MCF 10A (cell line): ENCODE measurements at regions not wholly inside any gene's neighbourhood (a gene's known extent, or its start where the extent isn't known, plus 50 kb on each side); places are given as distances from the start of the nearest gene placed in this dataset.

Experiments
- BruUV-seq: library from RNA; stranded (reverse); fragments of 400-500 nt; replicated peaks from 2 replicates; lab custom pipeline; 2021; lab: Mats Ljungman, UMichigan
- CTCF ChIA-PET: fragments of 300-600 bp; sonication (Branson Sonifier 250); formaldehyde crosslinking; extraction: SDS; loops from one replicate; lab custom pipeline; 2021; ENCODE audit warnings: antibody characterized with exemption, inconsistent platforms; lab: Yijun Ruan, JAX
- POLR2A ChIA-PET: fragments of 300-600, 350-650 bp; sonication (Branson Sonifier 250); formaldehyde crosslinking; extraction: SDS; loops from one replicate; lab custom pipeline; 2020; ENCODE audit warnings: antibody characterized with exemption, inconsistent platforms; lab: Yijun Ruan, JAX
- DNase-seq: peaks from one replicate; pipeline ENCODE4 v3.0.0-alpha.2; 2018; ENCODE audit not compliant: unreplicated experiment
- H3K27ac Mint-ChIP-seq: one replicate; pipeline ENCODE4 v1.8.0; 2022; ENCODE audit warnings: mild to moderate bottlenecking, low read depth, mixed read lengths; ENCODE audit not compliant: unreplicated experiment
- H3K27me3 Mint-ChIP-seq: one replicate; pipeline ENCODE4 v1.8.0; 2022; ENCODE audit warnings: mixed read lengths; ENCODE audit not compliant: insufficient read depth, unreplicated experiment
- H3K36me3 Mint-ChIP-seq: one replicate; pipeline ENCODE4 v1.8.0; 2022; ENCODE audit warnings: mild to moderate bottlenecking, moderate library complexity, mixed read lengths; ENCODE audit not compliant: insufficient read depth, unreplicated experiment
- H3K4me1 Mint-ChIP-seq: one replicate; pipeline ENCODE4 v1.8.0; 2022; ENCODE audit warnings: mixed read lengths; ENCODE audit not compliant: insufficient read depth, unreplicated experiment
- H3K4me3 Mint-ChIP-seq: one replicate; pipeline ENCODE4 v1.8.0; 2022; ENCODE audit warnings: mild to moderate bottlenecking, moderate library complexity, mixed read lengths; ENCODE audit not compliant: unreplicated experiment
- H3K9me3 Mint-ChIP-seq: one replicate; pipeline ENCODE4 v1.8.0; 2022; ENCODE audit warnings: mixed read lengths; ENCODE audit not compliant: unreplicated experiment
- CTCF ChIP-seq: fragments of 200-600 bp; IDR thresholded peaks from one replicate; pipeline ENCODE4 v1.8.0; 2022; ENCODE audit warnings: antibody characterized with exemption, mild to moderate bottlenecking; ENCODE audit not compliant: unreplicated experiment
- intact Hi-C: fragments of 100-400 bp; cut with micrococcal nuclease; formaldehyde crosslinking; loops from 2 replicates; pipeline ENCODE4 v1.14.1; 2022

- H3K4me1 Mint-ChIP-seq, result no peaks in the 10 kb centered on the region
- DNase-seq, result peak; percentile 79
- no peak overlapping the region for H3K27ac Mint-ChIP-seq
- intact Hi-C loops, result no loop called here
- no peaks in the 10 kb centered on the region for H3K9me3 Mint-ChIP-seq
- no peaks in the 10 kb centered on the region for H3K36me3 Mint-ChIP-seq
- TF ChIP-seq CTCF, result no peak
- H3K4me3 Mint-ChIP-seq, result no peak overlapping the region
- BruUV-seq, result no TSS peak
- ChIA-PET POLR2A (no interaction called here), CTCF (interaction anchor here (0.9 to 1.2 kb wide), 5 partner anchors 11 to 192 kb away, joined by 3 to 6 read pairs (median 3); no protein-coding TSS in a partner anchor)
- H3K27me3 Mint-ChIP-seq, result peaks cover 30% of the 10 kb centered on the region
These were observed 86.7 kb upstream of the PRKAR2B start for GRCh38 chr7:106957766-106958165.

- no peak for TF ChIP-seq CTCF
- H3K9me3 Mint-ChIP-seq, result no peaks in the 10 kb centered on the region
- no TSS peak for BruUV-seq
- peak; percentile 10 for DNase-seq
- ChIA-PET CTCF (interaction anchor here (2.0 kb wide), 1 partner anchor 12 kb away, joined by 8 read pairs; no protein-coding TSS in a partner anchor), POLR2A (no interaction called here)
- no peaks in the 10 kb centered on the region for H3K36me3 Mint-ChIP-seq
- intact Hi-C loops, result no loop called here
- H3K4me3 Mint-ChIP-seq, result no peak overlapping the region
- H3K27ac Mint-ChIP-seq, result no peak overlapping the region
- H3K27me3 Mint-ChIP-seq, result peaks cover 43% of the 10 kb centered on the region
- H3K4me1 Mint-ChIP-seq, result no peaks in the 10 kb centered on the region
These were observed 84.8 kb upstream of the PRKAR2B start for GRCh38 chr7:106959753-106960152.

GRCh38 chr7:106962751-106963150, 81.8 kb upstream of the PRKAR2B start:
- Mint-ChIP-seq H3K36me3 (no peaks in the 10 kb centered on the region), H3K27ac (no peak overlapping the region), H3K9me3 (no peaks in the 10 kb centered on the region), H3K4me1 (no peaks in the 10 kb centered on the region), H3K27me3 (peaks cover 47% of the 10 kb centered on the region), H3K4me3 (no peak overlapping the region)
- no TSS peak for BruUV-seq
- DNase-seq, result no peak
- TF ChIP-seq CTCF, result no peak
- POLR2A ChIA-PET, result interaction anchor here (0.8 kb wide), 1 partner anchor 16 kb away, joined by 4 read pairs; no protein-coding TSS in a partner anchor
- CTCF ChIA-PET, result interaction anchor here (0.7 kb wide), 1 partner anchor 12 kb away, joined by 3 read pairs; no protein-coding TSS in a partner anchor
- intact Hi-C loops, result no loop called here

- H3K4me1 Mint-ChIP-seq, result no peaks in the 10 kb centered on the region
- DNase-seq, result no peak
- no peak overlapping the region for H3K27ac Mint-ChIP-seq
- TF ChIP-seq CTCF, result no peak
- POLR2A ChIA-PET, result no interaction called here
- peaks cover 47% of the 10 kb centered on the region for H3K27me3 Mint-ChIP-seq
- H3K4me3 Mint-ChIP-seq, result no peak overlapping the region
- BruUV-seq, result no TSS peak
- no peaks in the 10 kb centered on the region for H3K9me3 Mint-ChIP-seq
- intact Hi-C loops, result no loop called here
- CTCF ChIA-PET, result no interaction called here
- no peaks in the 10 kb centered on the region for H3K36me3 Mint-ChIP-seq
These were observed 80.0 kb upstream of the PRKAR2B start for GRCh38 chr7:106964466-106964865.
